ENCODE measurements at regions not wholly inside any gene's neighbourhood (a gene's known extent, or its start where the extent isn't known, plus 50 kb on each side); places are given as distances from the start of the nearest gene placed in this dataset.

DNA sequence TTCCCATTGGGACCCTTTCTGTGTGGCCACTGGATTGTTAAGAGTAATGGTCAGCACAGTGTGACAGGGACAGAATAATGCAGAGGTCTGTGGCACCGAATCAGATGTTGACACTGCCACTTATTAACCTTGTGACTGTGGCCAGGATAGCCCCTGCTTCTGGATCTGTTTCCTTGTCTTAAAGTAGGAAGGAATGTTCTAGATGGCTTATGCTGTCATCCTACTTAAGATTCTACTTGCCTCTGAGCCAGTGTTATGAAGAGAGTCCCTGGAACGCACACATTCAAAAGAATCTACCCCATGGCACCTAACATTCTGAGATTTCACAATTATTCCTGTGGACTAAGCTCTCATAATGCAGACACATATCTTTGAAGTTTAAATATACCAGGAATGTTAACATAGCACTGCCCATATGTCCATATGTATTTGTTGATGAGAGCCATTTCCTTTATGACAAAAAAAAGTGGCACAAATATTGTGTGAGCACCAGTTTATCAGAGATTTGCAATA is 612.7 kb downstream of the TLR4 start (continued):
- TF ChIP-seq SMARCA5 (IDR thresholded peaks at IDR 0.05), result no peak
- TF ChIP-seq TARDBP (IDR thresholded peaks at IDR 0.05; ENCODE audit: borderline replicate concordance), result no peak
- TF ChIP-seq MYC (IDR thresholded peaks at IDR 0.05; ENCODE audit: insufficient read depth, insufficient read length, insufficient replicate concordance, low read length, severe bottlenecking), result no peak
- no peak for TF ChIP-seq GABPA (IDR thresholded peaks at IDR 0.05; ENCODE audit: low read depth)
- TF ChIP-seq ZNF217 (IDR thresholded peaks at IDR 0.05), result no peak
- TF ChIP-seq KDM1A (IDR thresholded peaks at IDR 0.05; ENCODE audit: borderline replicate concordance), result no peak
- TF ChIP-seq EED (IDR thresholded peaks at IDR 0.05; ENCODE audit: low read depth), result no peak
- no peak for TF ChIP-seq RAD21 (IDR thresholded peaks at IDR 0.05; ENCODE audit: insufficient read depth, low read depth, low read length)
- TF ChIP-seq CHD1 (IDR thresholded peaks at IDR 0.05; ENCODE audit: low read depth, low read length), result no peak
- TF ChIP-seq MAX (IDR thresholded peaks at IDR 0.05; ENCODE audit: low read depth, low read length), result no peak

DNA sequence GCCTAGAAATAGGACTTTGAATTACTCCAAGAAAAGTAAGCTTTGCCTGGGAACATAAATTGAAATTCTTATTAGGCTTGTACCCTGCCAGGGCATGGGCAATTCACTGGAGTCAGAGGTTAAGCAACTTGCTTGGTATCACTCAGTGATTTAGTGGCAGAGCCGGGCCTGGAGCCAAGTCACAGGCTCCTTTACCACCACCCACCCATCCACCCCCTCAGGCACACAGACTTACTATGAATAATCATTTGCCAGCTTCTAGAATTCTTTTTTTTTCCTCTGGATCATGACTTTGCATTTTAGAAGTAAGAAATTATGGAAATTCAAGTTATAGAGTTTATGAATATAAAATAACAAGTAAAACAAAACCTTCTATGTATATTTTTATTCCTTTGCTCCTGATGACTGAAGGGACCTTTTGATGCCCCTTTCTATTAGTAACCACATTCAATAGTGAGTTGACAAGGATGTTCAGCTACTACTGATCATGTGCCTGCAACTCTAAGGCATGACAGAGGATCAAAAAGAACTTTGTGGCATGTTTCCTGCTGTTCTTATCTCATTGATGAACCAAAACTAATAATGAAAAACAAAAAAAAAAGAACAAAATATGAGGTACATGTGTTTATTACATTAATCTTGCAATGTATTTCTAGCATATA is 614.7 kb downstream of the TLR4 start:
- no TSS peak for BruUV-seq (replicated peaks)
- Histone ChIP-seq H3K27ac (ENCODE audit: control insufficient read depth, insufficient read depth) (no peak overlapping the region), H3K4me3 (no peak overlapping the region), H3K9me3 (replicated peaks; ENCODE audit: control insufficient read depth, insufficient read depth, low read length) (no peaks in the 10 kb centered on the region), H3K79me2 (ENCODE audit: control insufficient read depth, insufficient read depth, low read length) (no peaks in the 10 kb centered on the region), H3K36me3 (ENCODE audit: control insufficient read depth in 2 of 2, insufficient read depth in 2 of 2, low read length in 1 of 2) (no peaks in the 10 kb centered on the region), H3K9ac (ENCODE audit: control insufficient read depth, insufficient read depth, low read length) (no peak overlapping the region), H3K27me3 (replicated peaks in 1 of 2; ENCODE audit: control insufficient read depth in 2 of 2, insufficient read depth in 2 of 2, low read length in 1 of 2) (no peaks in the 10 kb centered on the region), H4K20me1 (ENCODE audit: control insufficient read depth, insufficient read depth) (no peaks in the 10 kb centered on the region), H3K4me2 (ENCODE audit: control insufficient read depth, insufficient read depth) (no peak overlapping the region), H2AFZ (ENCODE audit: control insufficient read depth, low read depth, low read length) (no peak overlapping the region), H3K4me1 (ENCODE audit: control insufficient read depth, insufficient read depth, low read length) (no peaks in the 10 kb centered on the region)
- FAIRE-seq (no peak), ATAC-seq (no peak), DNase-seq (ENCODE audit: low read depth, low spot score) (no peak)
- ChIA-PET POLR2A (no interaction called here), SMC1A (ENCODE audit: uncharacterized antibody, unreplicated experiment) (no interaction called here), RAD21 (ENCODE audit: unreplicated experiment) (no interaction called here), CTCF (no interaction called here)
- intact Hi-C loops (cut with micrococcal nuclease; ENCODE audit: unreplicated experiment) (no loop called here), in situ Hi-C loops (cut with MboI) (no loop called here)
- WGBS (ENCODE audit: insufficient coverage, insufficient replicate concordance, low lambda C conversion rate, missing lambda C conversion rate), result 0% methylated on average over 1 of the region's 1 CpG
- TF ChIP-seq CEBPZ (IDR thresholded peaks at IDR 0.05; ENCODE audit: low read depth, low read length) (no peak), LARP7 (IDR thresholded peaks at IDR 0.05) (no peak), BRCA1 (IDR thresholded peaks at IDR 0.05; ENCODE audit: low read depth, low read length) (no peak), ZBED1 (IDR thresholded peaks at IDR 0.05; ENCODE audit: borderline replicate concordance) (no peak), ZBTB33 (IDR thresholded peaks at IDR 0.05) (no peak)

Measured in GM12878 (cell line).